ENCODE measurements at regions not wholly inside any gene's neighbourhood (a gene's known extent, or its start where the extent isn't known, plus 50 kb on each side); places are given as distances from the start of the nearest gene placed in this dataset.

- H3K4me3 Mint-ChIP-seq (ENCODE audit: low read depth, unreplicated experiment) = no peak overlapping the region
- intact Hi-C loops (cut with micrococcal nuclease; ENCODE audit: unreplicated experiment) = loop anchor here (2.0 kb wide), 1 partner anchor 204 kb away; no protein-coding TSS in a partner anchor
- BruUV-seq (replicated peaks) = no TSS peak
- H3K27ac Mint-ChIP-seq (ENCODE audit: unreplicated experiment) = peak overlapping the region; percentile 0
- peaks cover 33% of the 10 kb centered on the region for H3K4me1 Mint-ChIP-seq (ENCODE audit: low read depth, unreplicated experiment)
- CTCF ChIA-PET = no interaction called here
- TF ChIP-seq, protein P1, sequence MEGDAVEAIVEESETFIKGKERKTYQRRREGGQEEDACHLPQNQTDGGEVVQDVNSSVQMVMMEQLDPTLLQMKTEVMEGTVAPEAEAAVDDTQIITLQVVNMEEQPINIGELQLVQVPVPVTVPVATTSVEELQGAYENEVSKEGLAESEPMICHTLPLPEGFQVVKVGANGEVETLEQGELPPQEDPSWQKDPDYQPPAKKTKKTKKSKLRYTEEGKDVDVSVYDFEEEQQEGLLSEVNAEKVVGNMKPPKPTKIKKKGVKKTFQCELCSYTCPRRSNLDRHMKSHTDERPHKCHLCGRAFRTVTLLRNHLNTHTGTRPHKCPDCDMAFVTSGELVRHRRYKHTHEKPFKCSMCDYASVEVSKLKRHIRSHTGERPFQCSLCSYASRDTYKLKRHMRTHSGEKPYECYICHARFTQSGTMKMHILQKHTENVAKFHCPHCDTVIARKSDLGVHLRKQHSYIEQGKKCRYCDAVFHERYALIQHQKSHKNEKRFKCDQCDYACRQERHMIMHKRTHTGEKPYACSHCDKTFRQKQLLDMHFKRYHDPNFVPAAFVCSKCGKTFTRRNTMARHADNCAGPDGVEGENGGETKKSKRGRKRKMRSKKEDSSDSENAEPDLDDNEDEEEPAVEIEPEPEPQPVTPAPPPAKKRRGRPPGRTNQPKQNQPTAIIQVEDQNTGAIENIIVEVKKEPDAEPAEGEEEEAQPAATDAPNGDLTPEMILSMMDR (IDR thresholded peaks at IDR 0.05; ENCODE audit: unreplicated experiment) = no peak
- peaks cover 9% of the 10 kb centered on the region for H3K36me3 Mint-ChIP-seq (ENCODE audit: insufficient read depth, unreplicated experiment)
- no peak for DNase-seq
- H3K9me3 Mint-ChIP-seq (ENCODE audit: low read depth, unreplicated experiment) = peaks cover 5% of the 10 kb centered on the region
- H3K27me3 Mint-ChIP-seq (ENCODE audit: unreplicated experiment) = no peaks in the 10 kb centered on the region
These were observed 60.5 kb upstream of the SGK1 start for GRCh38 chr6:134378426-134378825.

- TF ChIP-seq, protein P1 (IDR thresholded peaks at IDR 0.05; ENCODE audit: unreplicated experiment) = no peak
- no peaks in the 10 kb centered on the region for H3K27me3 Mint-ChIP-seq (ENCODE audit: unreplicated experiment)
- H3K36me3 Mint-ChIP-seq (ENCODE audit: insufficient read depth, unreplicated experiment) = peaks cover 9% of the 10 kb centered on the region
- peaks cover 5% of the 10 kb centered on the region for H3K9me3 Mint-ChIP-seq (ENCODE audit: low read depth, unreplicated experiment)
- intact Hi-C loops (cut with micrococcal nuclease; ENCODE audit: unreplicated experiment) = no loop called here
- H3K4me1 Mint-ChIP-seq (ENCODE audit: low read depth, unreplicated experiment) = peaks cover 38% of the 10 kb centered on the region
- H3K27ac Mint-ChIP-seq (ENCODE audit: unreplicated experiment) = peak overlapping the region; percentile 50
- no peak for DNase-seq
- CTCF ChIA-PET = no interaction called here
- no peak overlapping the region for H3K4me3 Mint-ChIP-seq (ENCODE audit: low read depth, unreplicated experiment)
- BruUV-seq (replicated peaks) = no TSS peak
These were observed 58.9 kb upstream of the SGK1 start for GRCh38 chr6:134376785-134377184.

DNA sequence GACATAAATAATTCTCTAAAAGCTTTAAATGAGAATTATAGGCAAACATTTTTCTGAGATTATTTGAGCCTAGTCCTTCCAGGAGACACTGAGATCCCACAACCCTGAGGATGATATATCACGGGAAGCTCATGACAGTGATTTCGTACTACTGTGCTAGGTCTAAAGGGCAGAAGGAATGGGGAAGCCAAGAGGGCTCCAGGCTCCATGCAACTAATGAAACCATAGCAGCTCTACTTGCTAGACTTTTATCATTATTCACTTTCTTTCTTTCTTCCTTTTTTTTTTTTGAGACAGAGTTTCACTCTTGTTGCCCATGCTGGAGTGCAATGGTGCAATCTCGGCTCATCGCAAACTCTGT lies 57.3 kb upstream of the SGK1 start:
- Mint-ChIP-seq H3K4me3 (ENCODE audit: low read depth, unreplicated experiment) (no peak overlapping the region), H3K27me3 (ENCODE audit: unreplicated experiment) (no peaks in the 10 kb centered on the region), H3K36me3 (ENCODE audit: insufficient read depth, unreplicated experiment) (peaks cover 9% of the 10 kb centered on the region), H3K9me3 (ENCODE audit: low read depth, unreplicated experiment) (peaks cover 5% of the 10 kb centered on the region), H3K4me1 (ENCODE audit: low read depth, unreplicated experiment) (peaks cover 37% of the 10 kb centered on the region), H3K27ac (ENCODE audit: unreplicated experiment) (no peak overlapping the region)
- intact Hi-C loops (cut with micrococcal nuclease; ENCODE audit: unreplicated experiment) = no loop called here
- TF ChIP-seq, protein P1 (IDR thresholded peaks at IDR 0.05; ENCODE audit: unreplicated experiment) = no peak
- BruUV-seq (replicated peaks) = no TSS peak
- no peak for DNase-seq
- CTCF ChIA-PET = no interaction called here

GRCh38 chr6:134374491-134375219 lies 56.7 kb upstream of the SGK1 start:
- DNase-seq = no peak
- no peak overlapping the region for H3K27ac Mint-ChIP-seq (ENCODE audit: unreplicated experiment)
- H3K36me3 Mint-ChIP-seq (ENCODE audit: insufficient read depth, unreplicated experiment) = peaks cover 9% of the 10 kb centered on the region
- BruUV-seq (replicated peaks) = no TSS peak
- TF ChIP-seq, protein P1 (IDR thresholded peaks at IDR 0.05; ENCODE audit: unreplicated experiment) = no peak
- H3K27me3 Mint-ChIP-seq (ENCODE audit: unreplicated experiment) = no peaks in the 10 kb centered on the region
- peaks cover 32% of the 10 kb centered on the region for H3K4me1 Mint-ChIP-seq (ENCODE audit: low read depth, unreplicated experiment)
- intact Hi-C loops (cut with micrococcal nuclease; ENCODE audit: unreplicated experiment) = no loop called here
- peaks cover 5% of the 10 kb centered on the region for H3K9me3 Mint-ChIP-seq (ENCODE audit: low read depth, unreplicated experiment)
- H3K4me3 Mint-ChIP-seq (ENCODE audit: low read depth, unreplicated experiment) = no peak overlapping the region
- CTCF ChIA-PET = no interaction called here
